Left lung (tissue), 4 donors: ENCODE measurements at regions not wholly inside any gene's neighbourhood (a gene's known extent, or its start where the extent isn't known, plus 50 kb on each side); places are given as distances from the start of the nearest gene placed in this dataset.
A peak's percentile ranks its signal among the peaks of the same experiment; 100 is the strongest.

Source experiments
- ATAC-seq: fragments of 200-7000 bp; cut with Tn5 transposase; one replicate; pipeline ENCODE4 v1.9.1; 2020; ENCODE audit warnings: moderate library complexity
- DNase-seq, 4 donors: peaks; one replicate each; pipeline ENCODE4 v3.0.0-alpha.2; 2013 to 2020
- H3K27ac ChIP-seq, 2 donors: fragments of 200-600 bp; sonication (generic) in 1 of 2; one replicate each; pipeline versions ENCODE4 v1.5.0 to v1.8.0; 2020 to 2021
- H3K27me3 ChIP-seq, 2 donors: fragments of 200-600 bp; sonication (generic) in 1 of 2; one replicate each; pipeline versions ENCODE4 v1.5.0 to v1.8.0; 2020 to 2021
- H3K36me3 ChIP-seq, 2 donors: fragments of 200-600 bp; sonication (generic) in 1 of 2; one replicate each; pipeline versions ENCODE4 v1.5.0 to v1.8.0; 2020 to 2021
- H3K4me1 ChIP-seq, 2 donors: fragments of 200-600 bp; one replicate each; pipeline ENCODE4 v1.8.0; 2021
- H3K4me3 ChIP-seq, 2 donors: fragments of 200-600 bp; sonication (generic) in 1 of 2; one replicate each; pipeline versions ENCODE4 v1.5.0 to v1.8.0; 2020 to 2021; ENCODE audit warnings: mild to moderate bottlenecking in 1 of 2
- H3K9me3 ChIP-seq, 2 donors: fragments of 200-600 bp; sonication (generic) in 1 of 2; one replicate each; pipeline versions ENCODE4 v1.5.0 to v1.8.0; 2020 to 2021
- CTCF ChIP-seq, 2 donors: fragments of 200-600 bp; sonication (generic) in 1 of 2; IDR thresholded peaks; one replicate each; pipeline versions ENCODE4 v1.5.0 to v1.8.0; 2021; ENCODE audit warnings: antibody characterized with exemption in 2 of 2
- intact Hi-C, 2 donors: fragments of 100-400 bp; cut with DNase I; formaldehyde crosslinking; loops; one replicate each; pipeline versions ENCODE4 v1.11.2 to v1.14.2; 2022
- donor health status: DM: no; HTN: yes; CAD: no.
- donor health status: DM: no; HTN: no; CAD: no.

GRCh38 chr2:57796527-57796926 is 250.1 kb upstream of the VRK2 start:
- Histone ChIP-seq H3K4me1 (no peaks in the 10 kb centered on the region), H3K4me3 (no peak overlapping the region), H3K27ac (no peak overlapping the region), H3K36me3 (no peaks in the 10 kb centered on the region), H3K9me3 (peaks cover 0 to 7% of the 10 kb centered on the region in 2 donors), H3K27me3 (no peaks in the 10 kb centered on the region)
- intact Hi-C loops: no loop called here
- no peak for ATAC-seq
- no peak for DNase-seq
- TF ChIP-seq CTCF (IDR thresholded peaks at IDR 0.05): no peak

- no peak for TF ChIP-seq CTCF (IDR thresholded peaks at IDR 0.05)
- H3K4me3 ChIP-seq: no peak overlapping the region
- intact Hi-C loops: no loop called here
- no peaks in the 10 kb centered on the region for H3K27me3 ChIP-seq
- no peak for DNase-seq
- H3K27ac ChIP-seq: no peak overlapping the region
- H3K4me1 ChIP-seq: no peaks in the 10 kb centered on the region
- no peak for ATAC-seq
- peaks cover 0 to 10% of the 10 kb centered on the region in 2 donors for H3K9me3 ChIP-seq
- H3K36me3 ChIP-seq: no peaks in the 10 kb centered on the region
Observed at GRCh38 chr2:57798346-57798745, 248.3 kb upstream of the VRK2 start.

GRCh38 chr2:57802243-57802642 is 244.4 kb upstream of the VRK2 start:
- intact Hi-C loops: no loop called here
- no peaks in the 10 kb centered on the region for H3K27me3 ChIP-seq
- no peak overlapping the region for H3K4me3 ChIP-seq
- H3K4me1 ChIP-seq: no peaks in the 10 kb centered on the region
- ATAC-seq (no peak), DNase-seq (peak in 1 of 4 donors; percentile 41)
- no peaks in the 10 kb centered on the region for H3K36me3 ChIP-seq
- H3K27ac ChIP-seq: no peak overlapping the region
- no peak for TF ChIP-seq CTCF (IDR thresholded peaks at IDR 0.05)
- peaks cover 0 to 10% of the 10 kb centered on the region in 2 donors for H3K9me3 ChIP-seq

GRCh38 chr2:57804971-57805370 is 241.6 kb upstream of the VRK2 start:
- no peaks in the 10 kb centered on the region for H3K27me3 ChIP-seq
- ATAC-seq: no peak
- no peak overlapping the region for H3K4me3 ChIP-seq
- H3K9me3 ChIP-seq: peaks cover 0 to 3% of the 10 kb centered on the region in 2 donors
- H3K27ac ChIP-seq: no peak overlapping the region
- TF ChIP-seq CTCF (IDR thresholded peaks at IDR 0.05): no peak
- H3K36me3 ChIP-seq: no peaks in the 10 kb centered on the region
- intact Hi-C loops: no loop called here
- no peaks in the 10 kb centered on the region for H3K4me1 ChIP-seq
- DNase-seq: no peak

GRCh38 chr2:57806449-57806968 is 240.1 kb upstream of the VRK2 start:
- DNase-seq: no peak
- Histone ChIP-seq H3K9me3 (peaks cover 0 to 3% of the 10 kb centered on the region in 2 donors), H3K4me1 (no peaks in the 10 kb centered on the region), H3K4me3 (no peak overlapping the region), H3K36me3 (no peaks in the 10 kb centered on the region), H3K27me3 (no peaks in the 10 kb centered on the region), H3K27ac (no peak overlapping the region)
- intact Hi-C loops: no loop called here
- no peak for TF ChIP-seq CTCF (IDR thresholded peaks at IDR 0.05)
- ATAC-seq: no peak
